Esophagus muscularis mucosa (tissue), 3 donors: ENCODE measurements at regions not wholly inside any gene's neighbourhood (a gene's known extent, or its start where the extent isn't known, plus 50 kb on each side); places are given as distances from the start of the nearest gene placed in this dataset.

ENCODE experiments used
- CTCF ChIP-seq, 3 experiments: fragments of 200-600 bp in 2 of 3; fragments of 450-650 bp in 1 of 3; sonication (generic) in 2 of 3; IDR thresholded peaks; one replicate each; pipeline ENCODE4 v1.5.1; 2017 to 2019; ENCODE audit warnings: antibody characterized with exemption in 3 of 3, mild to moderate bottlenecking in 2 of 3, moderate library complexity in 1 of 3
- EP300 ChIP-seq: sonication (generic); formaldehyde crosslinking; IDR thresholded peaks from one replicate; pipeline ENCODE4 v1.6.1; 2017; ENCODE audit warnings: antibody characterized with exemption

GRCh38 chr12:75827061-75827460 is 204.5 kb downstream of the PHLDA1 start:
- TF ChIP-seq CTCF (IDR thresholded peaks at IDR 0.05), result no peak
- no peak for TF ChIP-seq EP300
